ENCODE measurements at regions not wholly inside any gene's neighbourhood (a gene's known extent, or its start where the extent isn't known, plus 50 kb on each side); places are given as distances from the start of the nearest gene placed in this dataset.

DNA sequence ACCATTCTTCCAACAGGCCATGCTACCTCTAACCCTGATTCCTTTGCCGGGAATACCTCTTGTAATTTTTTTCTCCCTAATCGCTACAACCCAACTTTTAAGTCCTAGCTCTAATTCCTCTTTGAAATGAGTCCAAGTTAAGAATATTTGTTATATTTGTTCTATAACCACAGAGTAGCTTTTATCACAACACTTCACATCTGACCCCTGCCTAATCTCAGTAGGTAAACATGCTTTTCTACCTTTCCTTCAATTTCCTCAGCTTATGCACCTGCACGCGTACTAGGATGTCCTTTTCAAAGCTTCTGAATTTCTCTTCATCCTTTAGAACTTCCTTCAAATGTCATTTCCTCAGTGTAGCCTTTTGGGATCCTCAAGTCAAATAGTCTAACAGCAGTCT lies 915.5 kb upstream of the LCORL start:
- no peak for TF ChIP-seq CTCF (IDR thresholded peaks at IDR 0.05)
- TF ChIP-seq POLR2A (IDR thresholded peaks at IDR 0.05) = no peak

All from adrenal gland (tissue), 5 donors.